NCI-H748 (cell line): ENCODE measurements at regions not wholly inside any gene's neighbourhood (a gene's known extent, or its start where the extent isn't known, plus 50 kb on each side); places are given as distances from the start of the nearest gene placed in this dataset.

Experiments used
- DNase-seq: peaks from one replicate; lab custom pipeline; 2025; ENCODE audit not compliant: unreplicated experiment; lab: John Stamatoyannopoulos, UW

DNA sequence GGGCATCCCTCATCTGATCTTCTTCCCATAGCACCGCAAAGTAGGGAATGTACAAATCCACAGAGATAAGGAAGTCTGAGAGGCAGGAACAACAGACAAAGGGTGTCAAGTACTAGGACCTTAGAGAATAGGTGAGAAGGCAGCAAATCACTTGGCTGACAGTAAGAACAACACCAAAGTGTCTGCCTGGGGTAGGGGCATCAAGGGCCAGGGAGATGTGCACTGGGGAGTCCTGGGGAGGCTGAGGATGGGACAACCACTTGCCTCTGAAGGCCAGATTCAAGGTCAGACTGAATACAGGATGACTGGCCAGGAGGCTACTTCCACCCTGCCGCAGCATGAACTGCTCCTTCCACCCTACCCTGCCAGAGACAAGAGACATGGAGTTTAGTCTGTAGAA, 1040.8 kb downstream of the BCL11B start:
- no peak for DNase-seq

DNA sequence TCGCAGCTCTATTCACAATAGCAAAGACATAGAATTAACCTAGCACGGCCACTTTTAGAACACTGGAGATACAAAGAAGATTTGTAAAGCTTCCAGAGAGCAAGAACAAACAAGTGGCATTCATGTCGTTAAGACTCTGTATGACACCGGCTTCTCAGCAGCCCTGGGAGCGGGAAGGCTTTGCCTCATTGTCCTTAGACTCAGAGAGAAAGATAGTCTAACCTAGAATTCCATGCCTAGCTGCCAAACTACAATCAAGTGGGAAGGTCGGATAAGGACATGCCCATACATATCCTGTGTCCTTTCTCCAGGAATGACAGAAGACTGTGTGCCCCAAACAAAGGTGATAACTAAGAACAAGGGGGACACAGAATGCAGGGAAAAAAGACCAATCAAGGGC, 1038.3 kb downstream of the BCL11B start:
- no peak for DNase-seq

DNA sequence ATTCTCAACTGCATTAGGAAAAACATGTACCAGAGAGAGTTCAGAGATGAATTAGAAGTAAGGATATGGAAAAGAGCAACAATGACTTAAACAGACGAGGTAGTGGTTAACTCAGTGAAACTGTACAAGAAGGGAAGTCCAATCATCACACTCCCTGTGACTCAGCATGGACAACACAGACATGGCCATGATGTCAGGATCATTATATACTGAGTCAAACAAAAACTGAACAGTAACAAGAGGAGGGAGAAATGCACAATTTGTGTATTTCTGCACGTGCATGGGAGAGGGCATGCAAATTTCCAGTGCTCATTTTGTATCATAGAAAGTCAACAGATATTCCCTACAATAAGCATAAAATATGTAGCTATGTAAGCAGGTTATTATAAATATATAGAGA, 1037.8 kb downstream of the BCL11B start:
- no peak for DNase-seq

DNA sequence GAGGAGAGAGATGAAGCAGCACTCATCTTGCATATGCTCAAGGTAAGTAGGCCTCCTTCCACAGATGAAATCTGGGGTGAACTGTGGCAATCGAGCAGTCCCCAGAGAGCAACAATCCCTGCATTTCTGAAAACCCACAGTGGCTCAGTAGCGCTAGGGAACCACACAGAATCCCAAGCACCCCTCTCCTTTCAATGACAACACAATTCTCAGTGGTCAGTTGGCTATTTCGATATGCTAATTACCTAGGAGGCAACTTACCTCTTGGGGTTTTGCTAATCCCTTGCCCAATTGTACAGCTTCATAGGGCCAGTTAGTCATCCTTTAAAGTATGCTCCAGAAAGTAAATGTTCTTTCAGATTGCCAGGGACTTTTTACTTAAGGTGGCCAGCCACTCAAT, 1035.7 kb downstream of the BCL11B start:
- DNase-seq = no peak

DNA sequence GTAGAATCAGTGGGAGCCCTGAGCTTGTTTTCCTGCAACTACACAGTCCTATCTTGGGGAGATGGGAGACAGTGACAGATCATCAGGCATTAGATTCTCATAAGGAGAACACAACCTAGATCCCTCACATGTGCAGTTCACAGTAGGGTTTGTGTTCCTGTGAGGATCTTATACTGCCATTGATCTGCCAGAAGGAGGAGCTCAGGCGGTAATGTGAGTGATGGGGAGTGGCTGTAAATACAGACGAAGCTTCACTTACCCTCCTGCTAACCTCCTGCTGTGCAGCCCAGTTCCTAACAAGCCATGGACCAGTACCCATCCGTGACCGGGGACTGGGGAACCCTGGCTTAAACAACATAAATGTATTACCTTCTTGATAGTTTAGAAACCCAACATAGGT, 1034.1 kb downstream of the BCL11B start:
- DNase-seq = no peak

DNA sequence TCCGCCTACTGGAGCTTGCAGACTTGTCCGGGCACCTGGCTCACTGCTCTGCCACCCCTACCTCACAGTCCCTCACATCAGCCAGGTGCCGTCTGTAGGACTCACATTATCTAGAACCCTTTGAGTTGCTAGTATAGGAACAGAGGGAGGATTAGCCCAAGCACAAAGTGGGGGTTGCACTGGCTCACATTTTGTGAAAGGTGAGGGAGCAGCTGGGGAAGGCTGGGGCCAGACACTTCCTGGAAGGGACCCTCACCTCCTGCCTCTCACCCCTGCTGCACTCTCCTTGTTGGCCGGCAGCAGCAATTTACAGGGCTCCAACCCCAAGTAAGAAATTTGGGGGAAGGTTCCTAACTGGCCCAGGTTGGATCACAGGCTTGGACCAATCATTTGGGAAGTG, 1031.6 kb downstream of the BCL11B start:
- DNase-seq = no peak

DNA sequence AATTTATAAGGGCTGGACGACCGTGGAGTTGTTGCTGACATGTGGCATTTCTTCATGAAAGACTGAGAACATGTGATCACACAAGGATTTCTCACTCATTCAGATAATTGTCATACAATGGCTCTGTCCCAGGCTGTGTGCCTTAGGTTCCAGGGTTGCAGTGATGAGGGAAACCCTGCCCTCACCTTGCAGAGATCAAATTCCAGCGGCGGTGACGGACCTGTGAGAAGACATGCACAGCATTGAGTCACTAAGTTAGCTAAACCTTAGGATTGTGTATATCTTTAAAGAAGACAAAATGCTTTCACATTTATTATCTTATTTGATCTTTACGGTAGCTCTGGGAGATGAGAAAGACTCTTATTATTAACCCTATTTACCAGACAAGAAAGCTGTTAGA, 1029.1 kb downstream of the BCL11B start:
- DNase-seq = no peak

DNA sequence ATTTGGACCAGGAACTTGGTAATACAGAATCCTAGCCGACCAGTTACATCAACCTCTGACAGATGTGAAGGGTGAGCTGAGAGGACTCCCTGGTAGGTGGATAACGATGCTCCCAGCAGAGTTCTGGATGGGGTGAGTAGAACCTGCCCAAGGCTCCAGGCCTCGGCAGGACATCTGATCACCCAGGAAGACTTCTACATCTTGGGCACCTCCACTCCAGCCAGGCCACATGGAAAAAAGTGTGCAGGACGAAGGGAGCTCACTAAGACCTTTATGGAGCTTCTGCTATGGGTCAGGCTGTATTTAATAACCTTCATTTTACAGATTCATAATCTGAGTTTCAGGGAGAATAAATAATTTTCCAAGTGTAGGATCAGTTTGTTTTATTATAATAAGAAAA, 1028.7 kb downstream of the BCL11B start:
- DNase-seq = no peak

DNA sequence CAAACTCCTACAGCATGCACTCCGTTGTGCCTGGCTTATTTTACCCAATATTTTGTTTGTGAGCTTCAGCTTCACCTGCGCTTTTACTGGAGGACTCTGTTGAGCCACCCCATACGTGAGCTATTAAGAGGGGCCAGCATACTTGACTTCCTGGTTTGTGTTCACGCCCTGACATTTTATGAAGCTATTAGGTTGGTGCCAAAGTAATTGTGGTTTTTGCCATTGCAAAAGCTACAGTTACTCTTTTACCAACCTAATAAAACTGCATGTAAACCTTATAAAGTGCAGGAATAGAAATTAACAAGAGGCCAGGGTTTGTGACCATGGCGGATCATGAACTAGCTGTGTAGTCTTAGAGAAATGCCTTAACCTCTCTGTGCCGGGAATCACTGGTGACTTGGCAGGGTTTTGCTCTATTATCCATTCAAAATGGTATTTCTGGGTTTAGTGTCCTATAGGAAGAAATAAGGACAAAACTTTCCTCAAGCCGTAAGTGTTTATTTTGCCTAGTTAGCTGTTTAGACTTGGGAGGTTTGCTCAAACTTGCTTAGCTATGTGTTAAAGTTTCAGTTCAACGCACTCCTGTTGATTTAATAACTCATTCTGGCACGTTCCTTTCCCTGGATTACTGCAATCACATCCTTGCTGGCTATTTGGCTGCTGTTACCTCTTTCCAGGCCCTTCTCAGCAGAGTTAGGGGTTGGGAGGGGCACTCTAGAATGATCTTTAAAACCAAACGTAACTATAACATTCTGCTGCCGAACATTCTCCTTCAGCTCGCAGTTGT, 1027.6 kb downstream of the BCL11B start:
- peak; percentile 22 for DNase-seq

DNA sequence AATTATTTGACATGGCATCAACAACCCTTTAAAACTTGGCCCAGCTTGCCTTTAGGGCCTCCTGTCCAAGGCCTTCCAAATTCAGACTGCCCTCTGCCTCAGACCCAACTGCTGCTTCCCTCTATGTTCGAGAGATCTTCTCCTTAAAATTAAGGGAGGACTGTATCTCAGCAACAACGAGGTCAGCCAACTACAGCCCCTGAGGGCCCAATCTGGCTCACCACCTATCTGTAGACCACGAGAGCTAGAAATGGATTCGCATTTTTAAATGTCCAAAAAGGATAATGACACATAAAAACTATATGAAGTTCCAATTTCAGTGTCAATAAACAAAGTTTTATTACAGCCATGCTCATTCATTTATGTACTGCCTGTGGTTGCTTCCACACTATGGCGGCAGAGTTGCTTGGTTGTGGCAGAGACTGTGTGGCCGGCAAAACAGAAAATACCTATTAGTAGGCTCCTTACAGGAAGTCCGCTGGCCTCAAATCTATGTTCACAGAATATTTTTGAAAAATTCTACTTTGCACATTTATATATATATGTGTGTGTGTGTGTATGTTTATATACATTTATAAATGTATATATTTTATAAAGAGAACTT, 1026.9 kb downstream of the BCL11B start:
- DNase-seq = no peak

DNA sequence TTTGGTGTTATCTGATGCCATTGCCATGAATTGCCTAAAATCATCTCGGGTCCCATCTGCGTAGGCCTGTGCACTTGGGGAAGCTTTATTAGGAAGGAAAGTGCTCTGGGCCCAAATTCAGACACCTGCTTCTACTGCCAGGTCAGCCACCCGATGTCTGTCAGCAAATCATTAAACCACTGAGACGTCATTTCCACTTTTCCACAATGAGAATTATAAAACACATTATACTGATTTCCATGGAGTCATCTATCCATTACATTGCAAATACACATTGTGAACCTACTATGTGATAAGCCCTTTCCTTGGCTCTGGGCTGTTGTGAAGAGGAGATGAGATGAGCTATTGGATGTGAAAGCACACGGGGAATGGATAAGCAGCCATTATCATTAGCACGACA, 1022.9 kb downstream of the BCL11B start:
- DNase-seq = no peak

DNA sequence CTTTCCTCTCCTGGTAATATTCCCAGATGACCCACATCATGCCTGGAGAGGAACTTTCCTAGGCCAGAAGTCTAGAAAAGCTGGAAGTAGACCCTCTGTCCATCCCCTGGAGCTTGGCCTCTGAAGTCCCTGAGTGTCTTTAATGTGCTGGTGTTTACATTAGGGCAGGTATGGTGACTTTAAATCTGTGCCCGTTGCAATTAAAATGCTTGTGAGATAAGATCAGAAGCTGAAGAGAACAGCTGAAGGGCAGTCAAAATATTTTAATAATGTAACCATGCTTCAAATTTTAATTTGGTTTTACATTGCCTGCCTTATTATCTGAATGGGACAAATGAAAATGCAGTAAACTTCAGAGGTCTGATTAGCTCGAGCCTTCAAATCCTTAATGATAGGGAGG, 1022.5 kb downstream of the BCL11B start:
- no peak for DNase-seq

DNA sequence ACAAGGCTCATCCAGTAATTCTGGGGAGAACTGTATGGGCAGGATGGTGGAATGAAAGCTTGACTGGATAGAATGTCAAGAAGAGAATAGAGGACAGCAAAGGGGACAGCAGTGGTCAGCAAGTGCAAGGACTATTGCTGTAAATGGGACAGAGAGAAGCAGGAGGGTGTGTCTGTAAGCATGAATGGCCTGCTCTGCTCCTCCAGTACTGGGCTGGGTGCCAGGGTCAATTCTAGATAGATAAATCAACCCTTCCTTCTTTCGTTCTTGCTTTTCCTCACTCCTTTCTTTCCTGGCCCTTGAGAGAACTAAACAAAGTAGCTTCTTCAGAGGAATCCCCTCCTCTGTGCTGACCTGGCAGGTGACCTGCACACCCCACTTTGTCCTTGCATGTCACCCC, 1019.2 kb downstream of the BCL11B start:
- peak; percentile 18 for DNase-seq

DNA sequence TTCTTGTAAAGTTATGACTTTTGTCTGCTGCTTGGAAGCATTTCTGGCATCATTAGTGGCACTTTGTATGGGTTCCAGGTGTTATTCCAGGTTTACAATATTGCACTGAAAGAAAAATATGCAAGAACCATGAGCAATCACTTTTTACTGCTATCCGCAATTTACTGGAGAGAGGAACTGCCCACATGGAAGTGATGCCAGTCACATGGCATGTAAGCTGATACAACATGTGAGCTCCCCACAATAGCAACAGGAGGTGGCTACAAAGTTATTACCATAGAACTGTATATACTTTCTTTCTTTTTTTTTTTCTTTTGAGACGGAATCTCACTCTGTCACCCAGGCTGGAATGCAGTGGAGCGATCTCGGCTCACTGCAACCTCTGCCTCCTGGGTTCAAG, 1012.1 kb downstream of the BCL11B start:
- no peak for DNase-seq

DNA sequence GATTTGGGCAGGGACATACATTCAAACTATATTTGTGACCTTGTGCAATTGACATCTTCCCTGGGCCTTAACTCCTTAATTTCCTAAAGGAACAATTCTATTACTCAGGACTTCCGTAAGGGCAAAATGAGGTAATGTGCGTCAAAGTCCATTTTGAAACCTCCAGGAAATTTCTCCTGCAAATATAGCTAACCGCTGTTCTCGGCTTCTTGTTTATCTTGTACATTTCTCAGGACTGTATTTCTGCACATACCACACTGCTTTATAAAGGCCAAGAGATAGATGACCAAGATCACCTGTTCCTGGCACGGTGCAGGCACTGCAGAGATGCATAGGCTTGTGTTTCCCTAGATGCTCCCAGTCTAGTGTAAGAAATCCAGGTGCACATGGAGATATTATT, 1009.4 kb downstream of the BCL11B start:
- DNase-seq = no peak

DNA sequence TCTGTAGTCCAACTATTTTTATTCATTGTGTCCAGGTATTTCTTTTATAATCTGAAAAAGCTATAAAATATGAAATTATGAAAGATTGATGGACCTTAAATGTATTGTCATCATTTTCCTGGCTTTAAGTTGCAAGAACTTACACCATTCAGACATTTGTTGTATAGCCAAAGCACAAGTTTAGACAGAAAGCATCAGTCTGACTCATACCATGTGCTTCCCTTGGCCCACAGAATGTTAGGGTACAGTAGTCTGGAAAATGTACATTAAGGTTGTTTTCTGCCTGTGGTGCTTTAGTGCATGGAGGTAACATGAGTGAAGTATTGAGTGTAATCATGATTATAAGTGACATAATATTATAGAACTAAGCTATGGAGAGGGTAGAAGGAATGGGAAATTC, 1002.5 kb downstream of the BCL11B start:
- no peak for DNase-seq

DNA sequence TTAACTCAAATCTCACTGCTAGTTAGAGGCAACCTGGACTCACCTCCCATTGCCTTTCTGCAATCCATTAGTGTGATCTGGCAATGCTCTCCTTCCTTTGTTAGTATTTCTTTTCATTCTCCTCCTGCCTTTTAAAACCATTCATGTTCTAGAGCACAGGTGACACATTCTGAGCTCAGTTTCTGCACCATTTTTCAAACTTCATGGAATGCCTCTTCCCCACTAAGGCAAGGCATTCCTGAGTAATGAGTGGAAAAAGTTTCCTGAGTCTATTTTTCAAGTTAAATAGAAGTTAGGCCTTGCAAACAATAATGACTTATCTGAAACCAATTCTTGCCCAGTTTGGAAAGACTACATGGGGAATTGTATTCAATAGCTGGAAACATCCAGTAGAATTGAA, 1001.8 kb downstream of the BCL11B start:
- no peak for DNase-seq

DNA sequence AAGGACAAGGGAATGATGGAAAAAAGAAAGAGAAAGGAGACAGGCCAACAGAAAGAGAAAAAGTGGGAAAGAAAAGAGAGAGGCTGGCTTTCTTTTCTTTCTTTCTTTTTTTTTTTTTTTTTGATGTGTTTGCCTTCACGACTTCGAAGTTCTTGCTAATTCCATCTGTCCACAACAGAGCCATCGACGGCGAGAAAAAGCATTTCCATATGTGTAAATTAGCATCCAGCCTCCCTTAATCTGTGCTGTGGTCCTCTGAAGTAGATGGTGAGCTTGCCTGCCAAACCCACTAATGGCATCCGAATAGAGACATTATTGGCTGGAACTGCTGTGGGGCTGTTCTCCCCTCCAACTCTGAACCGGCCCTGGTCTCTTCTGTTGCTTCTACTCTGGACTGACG, 997.4 kb downstream of the BCL11B start:
- no peak for DNase-seq

DNA sequence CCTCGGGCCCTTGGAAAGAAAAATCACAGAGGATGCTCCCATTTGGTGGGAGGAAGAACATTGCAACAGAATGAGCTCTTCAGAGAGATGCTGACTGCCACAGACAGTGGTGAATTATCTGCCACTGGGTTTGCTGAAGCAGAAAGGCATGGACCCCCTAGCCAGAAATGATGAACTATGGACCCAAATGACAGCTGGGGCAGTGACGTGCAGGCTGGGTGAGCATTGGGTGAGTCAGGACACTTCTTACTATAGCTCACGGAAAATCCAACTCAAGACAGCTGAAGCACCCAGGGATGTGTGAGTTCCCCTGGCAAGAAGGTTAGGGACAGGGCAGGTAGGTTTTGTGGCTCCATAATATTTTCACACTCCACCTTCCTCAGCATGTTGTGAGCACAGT, 993.2 kb downstream of the BCL11B start:
- no peak for DNase-seq

DNA sequence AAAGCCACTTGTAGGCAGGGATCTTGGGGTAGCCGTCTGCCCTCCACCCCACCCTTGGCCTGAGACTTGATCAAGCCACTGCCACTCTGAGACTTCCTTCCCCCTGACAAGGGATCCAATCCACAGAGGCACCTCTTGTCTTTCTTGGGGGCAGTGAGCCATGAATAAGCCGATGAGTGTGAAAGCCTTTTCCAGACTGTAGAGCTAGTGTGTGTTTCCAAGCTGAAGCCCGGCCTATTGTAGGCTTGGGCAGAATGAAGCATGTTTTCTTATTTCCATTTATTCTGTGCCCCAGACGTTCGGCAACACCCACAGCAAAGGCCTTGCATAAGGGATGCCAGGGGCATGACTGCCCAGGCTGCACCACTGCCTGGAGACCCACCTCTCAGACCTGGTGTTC, 991.6 kb downstream of the BCL11B start:
- DNase-seq = no peak

DNA sequence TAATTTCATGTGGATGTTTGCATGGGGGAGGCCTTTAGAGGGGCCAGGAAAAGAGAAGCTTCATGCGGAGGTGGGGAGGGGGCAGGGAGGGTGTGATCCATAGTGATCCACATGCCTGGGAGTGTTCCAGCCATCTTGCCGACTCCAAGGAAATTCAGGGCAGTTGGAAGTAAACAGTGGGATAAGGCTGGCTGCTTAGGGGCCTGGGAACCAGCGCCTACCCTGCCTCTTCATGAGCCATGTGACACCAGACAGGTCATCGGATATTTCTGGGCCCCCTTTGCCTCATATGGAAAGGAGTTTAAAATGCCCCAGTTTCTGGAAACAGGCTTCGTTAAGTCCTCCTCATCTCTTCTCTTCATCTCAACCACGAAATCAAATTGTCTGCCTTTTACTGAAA, 983.2 kb downstream of the BCL11B start:
- DNase-seq = no peak

DNA sequence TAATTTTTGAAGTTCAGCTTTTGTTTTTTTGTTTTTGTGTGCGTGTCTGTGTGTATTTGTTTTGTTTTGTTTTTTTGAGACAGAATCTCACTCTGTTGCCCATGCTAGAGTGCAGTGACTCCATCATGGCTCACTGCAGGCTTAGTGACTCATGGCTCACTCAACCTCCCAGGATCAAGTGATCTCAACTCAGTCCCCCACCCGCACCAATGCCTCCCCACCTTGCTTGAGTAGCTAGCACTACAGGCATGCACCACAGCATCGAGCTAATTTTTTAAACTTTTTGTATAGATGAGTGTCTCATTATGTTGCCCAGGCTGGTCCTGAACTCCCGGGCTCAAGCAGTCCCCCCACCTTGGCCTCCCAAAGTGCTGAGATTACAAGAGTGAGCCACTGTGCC, 981.4 kb downstream of the BCL11B start:
- DNase-seq = no peak

DNA sequence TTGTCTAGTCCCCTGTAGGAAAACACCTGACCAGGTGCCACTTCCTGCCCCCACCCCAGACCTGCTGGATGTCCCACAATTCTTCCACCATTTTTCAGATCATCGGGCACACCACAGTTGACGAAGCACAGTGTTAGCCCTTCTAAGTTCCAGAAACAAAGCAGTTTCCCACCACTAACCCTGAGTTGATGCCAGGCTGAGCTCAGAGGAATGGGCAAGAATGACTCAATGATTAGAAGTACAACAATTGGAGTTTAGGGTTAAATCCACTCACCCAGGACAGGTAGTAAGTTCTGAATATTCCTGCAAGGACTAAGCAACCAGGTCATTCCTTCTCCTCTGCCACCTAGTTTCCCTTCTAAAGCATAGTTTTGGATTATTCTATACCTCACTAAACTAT, 979.8 kb downstream of the BCL11B start:
- DNase-seq = no peak
